ENCODE measurements at regions not wholly inside any gene's neighbourhood (a gene's known extent, or its start where the extent isn't known, plus 50 kb on each side); places are given as distances from the start of the nearest gene placed in this dataset.
"Not testable (repeated sequence)": the region's sequence is repeated elsewhere in the genome, so short reads cannot be mapped to it uniquely, and the experiment has no call there.

GRCh38 chr3:21995079-21995607, 244.1 kb upstream of the ZNF385D start:
- no peak for DNase-seq

GRCh38 chr3:22007368-22007767, 256.4 kb upstream of the ZNF385D start:
- DNase-seq: no peak

GRCh38 chr3:22010997-22011396, 260.0 kb upstream of the ZNF385D start:
- DNase-seq: no peak

- DNase-seq: no peak
These were observed 261.5 kb upstream of the ZNF385D start for GRCh38 chr3:22012471-22012870.

- DNase-seq: no peak
These were observed 262.6 kb upstream of the ZNF385D start for GRCh38 chr3:22013641-22014040.

GRCh38 chr3:22016197-22016596, 265.2 kb upstream of the ZNF385D start:
- DNase-seq: no peak

GRCh38 chr3:22024638-22025037, 273.6 kb upstream of the ZNF385D start:
- not testable (repeated sequence) for DNase-seq

GRCh38 chr3:22029480-22029879, 278.5 kb upstream of the ZNF385D start:
- no peak for DNase-seq

- no peak for DNase-seq
These were observed 288.2 kb upstream of the ZNF385D start for GRCh38 chr3:22039161-22039560.

- DNase-seq: no peak
These were observed 289.1 kb upstream of the ZNF385D start for GRCh38 chr3:22040150-22040549.

GRCh38 chr3:22045882-22046281, 294.9 kb upstream of the ZNF385D start:
- peak; percentile 42 for DNase-seq

GRCh38 chr3:22063500-22063899, 312.5 kb upstream of the ZNF385D start:
- no peak for DNase-seq

GRCh38 chr3:22068619-22069018, 317.6 kb upstream of the ZNF385D start:
- DNase-seq: no peak

GRCh38 chr3:22088204-22088603, 337.2 kb upstream of the ZNF385D start:
- no peak for DNase-seq

GRCh38 chr3:22089284-22089683, 338.3 kb upstream of the ZNF385D start:
- no peak for DNase-seq

- no peak for DNase-seq
These were observed 340.3 kb upstream of the ZNF385D start for GRCh38 chr3:22091329-22091728.

- no peak for DNase-seq
These were observed 347.0 kb upstream of the ZNF385D start for GRCh38 chr3:22098021-22098420.

- DNase-seq: no peak
These were observed 350.3 kb upstream of the ZNF385D start for GRCh38 chr3:22101351-22101750.

- DNase-seq: no peak
These were observed 350.8 kb upstream of the ZNF385D start for GRCh38 chr3:22101811-22102210.

- DNase-seq: peak; percentile 66
These were observed 352.4 kb upstream of the ZNF385D start for GRCh38 chr3:22103423-22103822.

GRCh38 chr3:22106213-22106896, 355.3 kb upstream of the ZNF385D start:
- no peak for DNase-seq

- no peak for DNase-seq
These were observed 360.2 kb upstream of the ZNF385D start for GRCh38 chr3:22111226-22111625.

- no peak for DNase-seq
These were observed 362.4 kb upstream of the ZNF385D start for GRCh38 chr3:22113453-22113852.

GRCh38 chr3:22115581-22115980, 364.6 kb upstream of the ZNF385D start:
- DNase-seq: no peak

GRCh38 chr3:22117091-22117490, 366.1 kb upstream of the ZNF385D start:
- DNase-seq: no peak

Measured in NCI-H2227 treated with DMSO at 0.1 percent for 48 hours (cell line).